ENCODE measurements at regions not wholly inside any gene's neighbourhood (a gene's known extent, or its start where the extent isn't known, plus 50 kb on each side); places are given as distances from the start of the nearest gene placed in this dataset.

- intact Hi-C loops (cut with DNase I), result no loop called here
- ATAC-seq (no peak), DNase-seq (no peak)
These were observed 122.1 kb upstream of the KAZN start for GRCh38 chr1:14476170-14476955.

GRCh38 chr1:14478120-14478519, 120.4 kb upstream of the KAZN start:
- intact Hi-C loops (cut with DNase I), result no loop called here
- DNase-seq (no peak), ATAC-seq (no peak)

- ATAC-seq (no peak), DNase-seq (no peak)
- intact Hi-C loops (cut with DNase I), result no loop called here
These were observed 118.6 kb upstream of the KAZN start for GRCh38 chr1:14479865-14480264.

- intact Hi-C loops (cut with DNase I), result no loop called here
- ATAC-seq (no peak), DNase-seq (no peak)
These were observed 115.6 kb upstream of the KAZN start for GRCh38 chr1:14482784-14483450.

GRCh38 chr1:14485285-14485684, 113.2 kb upstream of the KAZN start:
- no peak for ATAC-seq
- no peak for DNase-seq
- intact Hi-C loops (cut with DNase I), result no loop called here

GRCh38 chr1:14486401-14487201, 111.9 kb upstream of the KAZN start:
- DNase-seq, result peak; percentile 63
- peak; percentile 89 to 96 for ATAC-seq
- intact Hi-C loops (cut with DNase I), result no loop called here

- intact Hi-C loops (cut with DNase I), result no loop called here
- ATAC-seq (peak in 1 of 2 donors; percentile 13), DNase-seq (no peak)
These were observed 110.8 kb upstream of the KAZN start for GRCh38 chr1:14487671-14488070.

GRCh38 chr1:14494911-14495310, 103.6 kb upstream of the KAZN start:
- intact Hi-C loops (cut with DNase I), result no loop called here
- no peak for ATAC-seq

GRCh38 chr1:14495381-14495780, 103.1 kb upstream of the KAZN start:
- ATAC-seq (no peak), DNase-seq (no peak)
- intact Hi-C loops (cut with DNase I), result no loop called here

More at GRCh38 chr1:14494911-14495310, 103.6 kb upstream of the KAZN start:
- no peak for DNase-seq

- ATAC-seq, result no peak
- no peak for DNase-seq
- intact Hi-C loops (cut with DNase I), result no loop called here
These were observed 102.5 kb upstream of the KAZN start for GRCh38 chr1:14495996-14496395.

GRCh38 chr1:14498839-14499238, 99.6 kb upstream of the KAZN start:
- ATAC-seq, result no peak
- DNase-seq, result no peak
- intact Hi-C loops (cut with DNase I), result no loop called here

GRCh38 chr1:14499312-14500040, 99.0 kb upstream of the KAZN start:
- intact Hi-C loops (cut with DNase I), result no loop called here
- DNase-seq, result no peak
- ATAC-seq, result no peak

GRCh38 chr1:14500041-14500440, 98.4 kb upstream of the KAZN start:
- ATAC-seq, result no peak
- DNase-seq, result no peak
- intact Hi-C loops (cut with DNase I), result no loop called here

- intact Hi-C loops (cut with DNase I), result no loop called here
- DNase-seq (no peak), ATAC-seq (no peak)
These were observed 97.6 kb upstream of the KAZN start for GRCh38 chr1:14500912-14501311.

- no peak for ATAC-seq
- DNase-seq, result no peak
- intact Hi-C loops (cut with DNase I), result no loop called here
These were observed 94.0 kb upstream of the KAZN start for GRCh38 chr1:14504517-14504916.

GRCh38 chr1:14506471-14507255, 91.8 kb upstream of the KAZN start:
- no peak for DNase-seq
- intact Hi-C loops (cut with DNase I), result no loop called here
- no peak for ATAC-seq

- ATAC-seq (no peak), DNase-seq (no peak)
- intact Hi-C loops (cut with DNase I), result no loop called here
These were observed 91.2 kb upstream of the KAZN start for GRCh38 chr1:14507262-14507661.

GRCh38 chr1:14508613-14509012, 89.9 kb upstream of the KAZN start:
- no peak for ATAC-seq
- DNase-seq, result no peak

GRCh38 chr1:14511166-14511680, 87.3 kb upstream of the KAZN start:
- no peak for DNase-seq
- ATAC-seq, result no peak
- intact Hi-C loops (cut with DNase I), result no loop called here

More at GRCh38 chr1:14508613-14509012, 89.9 kb upstream of the KAZN start:
- intact Hi-C loops (cut with DNase I), result no loop called here

All from left cardiac atrium (tissue), 4 donors.